Fibroblast of peridontal ligament (primary cell): ENCODE measurements at regions not wholly inside any gene's neighbourhood (a gene's known extent, or its start where the extent isn't known, plus 50 kb on each side); places are given as distances from the start of the nearest gene placed in this dataset.

ENCODE experiments used
- DNase-seq: peaks from one replicate; pipeline ENCODE4 v3.0.0-alpha.2; 2010; ENCODE audit errors: extremely low read depth

GRCh38 chr2:9772035-9772998, 71.0 kb upstream of the TAF1B start:
- DNase-seq = no peak

GRCh38 chr2:9772999-9773902, 70.0 kb upstream of the TAF1B start:
- no peak for DNase-seq

GRCh38 chr2:9773903-9774239, 69.4 kb upstream of the TAF1B start:
- no peak for DNase-seq

GRCh38 chr2:9774266-9774665, 69.0 kb upstream of the TAF1B start:
- peak; percentile 65 for DNase-seq

GRCh38 chr2:9775351-9775750, 67.9 kb upstream of the TAF1B start:
- no peak for DNase-seq

- DNase-seq = no peak
These were observed 67.1 kb upstream of the TAF1B start for GRCh38 chr2:9775999-9776712.

- no peak for DNase-seq
These were observed 66.2 kb upstream of the TAF1B start for GRCh38 chr2:9777081-9777480.

GRCh38 chr2:9778012-9778411, 65.3 kb upstream of the TAF1B start:
- no peak for DNase-seq

GRCh38 chr2:9778471-9779316, 64.6 kb upstream of the TAF1B start:
- no peak for DNase-seq

- no peak for DNase-seq
These were observed 63.5 kb upstream of the TAF1B start for GRCh38 chr2:9779596-9780264.

GRCh38 chr2:9780368-9781130, 62.7 kb upstream of the TAF1B start:
- DNase-seq = no peak

- DNase-seq = no peak
These were observed 62.0 kb upstream of the TAF1B start for GRCh38 chr2:9781252-9781651.

GRCh38 chr2:9782197-9782719, 61.0 kb upstream of the TAF1B start:
- no peak for DNase-seq

- DNase-seq = no peak
These were observed 53.9 kb upstream of the TAF1B start for GRCh38 chr2:9789371-9789770.

GRCh38 chr2:9790702-9791225, 52.5 kb upstream of the TAF1B start:
- no peak for DNase-seq

GRCh38 chr2:9791711-9792110, 51.6 kb upstream of the TAF1B start:
- no peak for DNase-seq

- DNase-seq = no peak
These were observed 49.9 kb upstream of the TAF1B start for GRCh38 chr2:9793156-9793917.
